ENCODE measurements at regions not wholly inside any gene's neighbourhood (a gene's known extent, or its start where the extent isn't known, plus 50 kb on each side); places are given as distances from the start of the nearest gene placed in this dataset.

GRCh38 chr6:131460614-131461000 is 112.4 kb upstream of the ARG1 start:
- no peak overlapping the region for H3K23ac ChIP-seq (ENCODE audit: insufficient read length)
- WGBS, 2 experiments (ENCODE audit: extremely low coverage in 1 of 2, insufficient coverage in 1 of 2, insufficient read length in 1 of 2, insufficient replicate concordance in 2 of 2, low coverage in 1 of 2, low lambda C conversion rate in 2 of 2, missing lambda C conversion rate in 1 of 2) = 79% methylated on average over 6 of the region's 6 CpGs; no CpG with 5 or more reads in 1 of the 2 experiments
- no peak overlapping the region for H2AFZ ChIP-seq (ENCODE audit: low read length)
- H2BK12ac ChIP-seq (ENCODE audit: low read depth, low read length) = no peak overlapping the region
- no peak overlapping the region for H2BK15ac ChIP-seq (ENCODE audit: low read length)
- H2AK5ac ChIP-seq (ENCODE audit: low read depth, low read length) = no peak overlapping the region
- no peaks in the 10 kb centered on the region for H3K79me1 ChIP-seq (ENCODE audit: low read depth, low read length)
- CTCF ChIA-PET (ENCODE audit: partially characterized antibody) = interaction anchor here (0.7 to 2.3 kb wide), 14 partner anchors 9 to 481 kb away, joined by 3 to 13 read pairs (median 4); no protein-coding TSS in a partner anchor
- no peak overlapping the region for H3K14ac ChIP-seq (ENCODE audit: insufficient read length)
- no peak overlapping the region for H2BK120ac ChIP-seq (replicated peaks; ENCODE audit: low read depth, low read length)
- H3K4me1 ChIP-seq (replicated peaks in 1 of 4; ENCODE audit: control insufficient read depth in 3 of 4, insufficient read depth in 4 of 4, low read length in 3 of 4) = peaks cover 0 to 7% (median 0%) of the 10 kb centered on the region in 4 experiments; a peak in 1 of 7 replicates
- no peaks in the 10 kb centered on the region for H3K27me3 ChIP-seq (replicated peaks in 1 of 4; ENCODE audit: control insufficient read depth in 3 of 4, extremely low read depth in 1 of 4, insufficient read depth in 3 of 4, low read length in 3 of 4)
- H2BK5ac ChIP-seq (ENCODE audit: low read depth, low read length) = no peak overlapping the region
- no peak overlapping the region for H4K91ac ChIP-seq (replicated peaks; ENCODE audit: insufficient read length, low read length)
- no peaks in the 10 kb centered on the region for H3K79me2 ChIP-seq (ENCODE audit: control insufficient read depth in 1 of 2, insufficient read depth in 2 of 2, low read length in 2 of 2)
- H3K9me3 ChIP-seq (ENCODE audit: insufficient read depth in 2 of 2, low read depth in 1 of 2, low read length in 1 of 2) = no peaks in the 10 kb centered on the region
- no peaks in the 10 kb centered on the region for H4K20me1 ChIP-seq (replicated peaks in 1 of 2; ENCODE audit: control insufficient read depth in 1 of 2, insufficient read depth in 2 of 2, low read length in 2 of 2)
- no peak overlapping the region for H4K8ac ChIP-seq (ENCODE audit: extremely low read depth, insufficient read depth, low read length)
- H3K36me3 ChIP-seq (ENCODE audit: control insufficient read depth in 2 of 4, insufficient read depth in 4 of 4, low read length in 3 of 4) = no peaks in the 10 kb centered on the region
- no peak for FAIRE-seq
- H3K9ac ChIP-seq (replicated peaks in 1 of 4; ENCODE audit: extremely low read depth in 1 of 4, low read depth in 3 of 4, low read length in 3 of 4) = no peak overlapping the region
- H3K4ac ChIP-seq (replicated peaks; ENCODE audit: insufficient read length, low read depth, low read length) = no peak overlapping the region
- no peak overlapping the region for H2BK20ac ChIP-seq (ENCODE audit: low read length)
- no peak for DNase-seq (ENCODE audit: low read depth in 1 of 2, low spot score in 2 of 2)
- no peak overlapping the region for H3K4me3 ChIP-seq (ENCODE audit: extremely low read depth in 1 of 4, insufficient read depth in 2 of 4, low read depth in 3 of 4, low read length in 4 of 4)
- H3K27ac ChIP-seq (ENCODE audit: low read depth, low read length) = no peak overlapping the region
- H3K18ac ChIP-seq (ENCODE audit: extremely low read depth, low read length) = no peak overlapping the region
- H4K5ac ChIP-seq (ENCODE audit: insufficient read length, low read depth, low read length) = no peak overlapping the region
- no peak overlapping the region for H3K4me2 ChIP-seq (ENCODE audit: insufficient read depth in 1 of 2, low read depth in 2 of 2, low read length in 2 of 2)
- POLR2A ChIA-PET (ENCODE audit: partially characterized antibody) = interaction anchor here (0.8 kb wide), 1 partner anchor 40 kb away, joined by 3 read pairs; no protein-coding TSS in a partner anchor
- no peak overlapping the region for H3K56ac ChIP-seq (replicated peaks; ENCODE audit: insufficient read length, low read depth, low read length)
- H3K23me2 ChIP-seq (ENCODE audit: low read depth, low read length) = no peaks in the 10 kb centered on the region
- TF ChIP-seq SIN3A (conservative IDR thresholded peaks at IDR 0.05 in 1 of 2, IDR thresholded peaks at IDR 0.05 in 1 of 2; ENCODE audit: low read depth in 1 of 2, low read length in 2 of 2) (no peak), SAP30 (IDR thresholded peaks at IDR 0.05; ENCODE audit: insufficient read depth, insufficient replicate concordance, low read length) (no peak), SP4 (IDR thresholded peaks at IDR 0.05; ENCODE audit: low read length) (no peak), CREB1 (IDR thresholded peaks at IDR 0.05) (no peak), ZNF274 (IDR thresholded peaks at IDR 0.05; ENCODE audit: borderline replicate concordance, extremely low read depth, low read length) (no peak), GTF2F1 (IDR thresholded peaks at IDR 0.05; ENCODE audit: borderline replicate concordance, low read depth, low read length) (no peak), SUZ12 (IDR thresholded peaks at IDR 0.05; ENCODE audit: low read length) (no peak), ATF3 (IDR thresholded peaks at IDR 0.05; ENCODE audit: insufficient read depth, low read depth, low read length) (no peak), SP2 (IDR thresholded peaks at IDR 0.05; ENCODE audit: low read length) (no peak), MAFK (IDR thresholded peaks at IDR 0.05; ENCODE audit: low read depth, low read length) (no peak), JUND (IDR thresholded peaks at IDR 0.05; ENCODE audit: low read length) (no peak), SIX5 (IDR thresholded peaks at IDR 0.05; ENCODE audit: low read depth, low read length) (no peak), SRF (IDR thresholded peaks at IDR 0.05; ENCODE audit: low read depth, low read length) (no peak), CTBP2 (IDR thresholded peaks at IDR 0.05; ENCODE audit: borderline replicate concordance, insufficient read depth, insufficient read length, low read length) (no peak), BACH1 (IDR thresholded peaks at IDR 0.05; ENCODE audit: low read length) (no peak)
